Stimulated activated CD4-positive, alpha-beta T cell treated with anti-CD3 and anti-CD28 coated beads, Interleukin-12 subunit alpha, Interleukin-12 subunit beta, amount 100 ng/mL, for 24 hours (primary cell): ENCODE measurements at regions not wholly inside any gene's neighbourhood (a gene's known extent, or its start where the extent isn't known, plus 50 kb on each side); places are given as distances from the start of the nearest gene placed in this dataset.
"Not testable (repeated sequence)": the region's sequence is repeated elsewhere in the genome, so short reads cannot be mapped to it uniquely, and the experiment has no call there.

Experiments used
- DNase-seq, 2 experiments: peaks; one replicate each; pipeline ENCODE4 v3.0.0-alpha.2; 2020; ENCODE audit warnings: low read depth in 2 of 2

DNA sequence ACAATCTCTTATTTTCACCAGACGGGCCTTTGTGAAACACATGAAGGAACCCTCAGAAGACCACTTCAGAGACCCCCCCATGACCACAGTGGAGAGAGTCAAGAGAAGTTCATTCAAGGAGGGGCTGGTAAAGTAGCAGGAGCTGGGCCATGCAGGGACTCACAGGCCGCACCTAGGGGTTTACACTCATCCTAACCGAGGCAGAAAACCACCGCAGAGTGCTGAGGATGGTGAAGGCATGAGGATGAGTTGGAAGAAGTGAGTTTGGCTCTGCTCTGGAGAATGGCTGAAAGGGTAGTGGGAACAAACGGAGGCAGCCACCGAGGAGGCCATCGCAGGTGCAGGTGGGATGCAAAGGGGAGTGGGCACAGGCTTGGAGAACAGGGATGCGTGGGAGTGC is 1046.9 kb downstream of the UQCRFS1 start:
- DNase-seq, result no peak

DNA sequence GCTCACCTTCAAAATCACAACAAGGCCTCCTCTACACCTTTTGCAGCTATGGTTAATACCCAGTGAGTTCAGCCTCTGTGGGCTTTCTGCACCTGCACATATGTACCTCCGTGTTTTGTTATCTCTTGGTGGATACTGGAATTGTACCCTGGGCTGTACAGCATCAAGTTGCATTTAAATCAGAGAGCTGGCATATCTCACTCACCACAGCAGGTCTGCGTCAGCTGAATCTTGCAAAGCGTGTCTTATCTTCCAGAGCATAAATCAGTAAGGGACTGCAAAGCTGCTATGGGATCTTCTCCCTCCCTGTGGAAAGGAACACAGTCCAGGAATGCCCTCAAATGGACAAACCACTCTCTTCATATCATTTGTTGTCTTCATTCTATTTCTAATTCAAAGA is 1048.7 kb downstream of the UQCRFS1 start:
- no peak for DNase-seq

DNA sequence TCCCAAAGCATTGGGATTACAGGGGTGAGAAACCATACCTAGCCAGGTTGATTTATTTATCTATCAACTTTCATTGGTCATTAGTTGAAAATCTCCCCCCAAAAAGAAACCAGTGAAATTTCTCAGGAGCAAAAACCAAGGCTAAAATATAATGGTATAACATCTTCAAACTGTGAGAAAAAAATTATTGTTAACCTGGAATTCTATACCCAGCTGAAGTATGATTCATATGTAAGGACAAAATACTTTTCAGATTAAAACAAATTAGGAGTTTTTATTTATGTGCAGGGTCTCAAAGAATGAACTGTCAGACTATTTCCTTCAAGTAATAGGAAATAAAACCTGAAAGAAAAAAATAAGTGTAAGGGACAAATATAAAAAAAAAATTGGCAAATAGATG is 1053.9 kb downstream of the UQCRFS1 start:
- no peak for DNase-seq

DNA sequence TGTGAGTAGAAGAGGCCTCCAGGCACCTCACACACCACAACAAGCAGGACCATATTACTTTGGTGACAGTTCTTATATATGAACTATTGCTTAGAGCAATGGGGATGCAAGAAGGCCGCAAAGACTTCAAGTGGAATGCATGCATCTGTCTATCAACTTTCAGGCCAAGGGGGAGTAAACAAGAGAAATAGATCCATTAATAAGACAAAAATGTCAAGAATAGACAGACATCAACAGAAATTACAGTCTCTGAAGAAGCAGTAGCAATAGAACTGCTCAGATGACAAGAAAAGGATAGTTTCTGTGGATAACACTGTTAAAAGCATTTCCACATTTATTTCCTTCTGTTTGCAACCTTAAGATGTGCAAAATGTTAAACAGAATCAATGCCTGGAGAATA is 1057.7 kb downstream of the UQCRFS1 start:
- no peak for DNase-seq

DNA sequence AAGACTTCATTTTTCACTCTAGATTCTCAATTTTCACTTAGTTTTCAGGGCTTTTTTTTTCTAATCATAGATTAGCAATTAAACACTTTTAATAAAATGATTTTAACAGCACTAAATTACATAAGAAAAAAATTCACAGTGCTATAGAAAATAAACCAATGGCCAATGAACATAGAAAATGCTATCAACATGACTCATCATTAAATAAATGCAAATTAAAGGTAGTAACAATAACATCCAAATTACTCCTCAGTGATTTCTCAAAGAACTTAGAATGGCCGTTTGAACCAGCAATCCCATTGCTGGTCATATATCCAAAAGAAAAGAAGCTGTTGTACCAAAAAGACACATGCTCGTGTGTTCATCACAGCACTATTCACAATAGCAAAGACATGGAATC is 1058.9 kb downstream of the UQCRFS1 start:
- no peak for DNase-seq

DNA sequence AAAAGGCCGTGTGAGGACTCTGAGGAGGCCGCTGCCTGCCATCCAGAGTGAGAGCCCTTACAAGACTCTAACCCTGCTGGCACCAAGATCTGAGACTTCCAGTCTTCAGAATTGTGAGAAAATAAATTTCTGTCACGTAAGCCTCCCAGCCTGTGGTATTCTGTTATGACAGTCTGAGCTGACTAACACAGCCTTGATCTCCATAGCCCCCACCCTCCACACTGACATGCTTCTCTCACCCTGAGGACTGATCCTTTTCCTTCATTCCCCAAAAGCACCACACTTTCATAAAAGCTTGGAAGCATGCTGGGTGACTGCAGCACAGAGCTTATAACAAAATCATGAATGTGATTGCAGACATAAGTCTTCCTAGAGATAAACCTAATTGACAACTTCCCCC is 1059.8 kb downstream of the UQCRFS1 start:
- no peak for DNase-seq

DNA sequence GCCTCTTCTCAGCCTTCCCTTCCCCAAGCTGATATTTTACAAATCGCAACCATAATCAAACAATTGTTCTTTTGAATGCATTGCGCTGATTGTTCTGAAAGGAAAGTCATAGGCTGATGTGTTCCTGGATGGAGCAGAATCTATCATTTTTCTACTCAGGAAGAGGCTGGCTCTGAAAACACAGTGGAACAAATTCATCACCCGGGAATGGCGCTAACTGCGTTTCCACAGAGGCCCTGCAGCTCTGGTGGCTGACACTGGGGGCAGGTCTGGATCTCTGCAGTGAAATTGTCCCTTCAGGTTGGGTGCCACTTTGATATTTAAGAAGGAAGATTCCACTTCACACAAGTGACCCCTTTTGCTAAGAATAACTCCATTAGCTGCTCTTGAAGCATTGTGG is 1060.8 kb downstream of the UQCRFS1 start:
- DNase-seq, result no peak

DNA sequence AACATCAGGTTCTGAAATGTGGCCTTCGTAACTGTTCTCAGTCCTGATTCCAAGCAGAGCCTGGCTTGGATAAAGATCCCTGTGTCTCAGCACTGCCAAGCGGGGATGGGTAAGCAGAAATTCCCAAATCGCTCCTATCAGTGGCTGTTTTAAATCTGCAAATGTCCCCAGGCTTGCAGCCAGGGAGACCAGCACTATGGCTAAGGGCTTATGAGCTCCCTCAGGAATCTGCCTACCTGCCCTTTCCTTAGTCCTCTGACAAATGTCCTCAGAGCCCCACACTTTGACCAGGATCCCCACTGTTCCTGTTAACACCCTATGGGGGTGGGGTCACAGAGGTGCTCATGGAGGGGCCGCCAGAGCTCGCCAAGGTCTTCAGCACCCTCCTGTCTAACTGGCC is 1062.8 kb downstream of the UQCRFS1 start:
- no peak for DNase-seq

DNA sequence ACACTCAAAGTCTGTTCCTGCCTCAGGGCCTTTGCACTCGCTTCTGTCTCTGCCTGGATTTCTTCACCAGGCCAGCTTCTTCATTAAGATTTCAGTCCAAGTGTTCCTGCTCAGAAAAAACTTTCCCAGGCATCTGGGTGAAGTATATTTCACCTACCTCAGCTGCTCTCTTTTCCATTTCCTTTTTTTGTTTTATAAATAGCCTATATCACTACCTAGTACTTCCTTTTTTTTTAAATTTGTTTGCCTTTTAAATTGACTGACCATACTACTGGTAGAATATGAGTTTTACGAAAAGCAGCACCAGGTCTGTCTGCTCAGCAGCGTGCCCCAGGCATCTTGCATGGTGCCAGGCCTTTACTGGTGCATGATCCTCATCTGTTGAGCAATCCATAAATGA is 1064.4 kb downstream of the UQCRFS1 start:
- no peak for DNase-seq

DNA sequence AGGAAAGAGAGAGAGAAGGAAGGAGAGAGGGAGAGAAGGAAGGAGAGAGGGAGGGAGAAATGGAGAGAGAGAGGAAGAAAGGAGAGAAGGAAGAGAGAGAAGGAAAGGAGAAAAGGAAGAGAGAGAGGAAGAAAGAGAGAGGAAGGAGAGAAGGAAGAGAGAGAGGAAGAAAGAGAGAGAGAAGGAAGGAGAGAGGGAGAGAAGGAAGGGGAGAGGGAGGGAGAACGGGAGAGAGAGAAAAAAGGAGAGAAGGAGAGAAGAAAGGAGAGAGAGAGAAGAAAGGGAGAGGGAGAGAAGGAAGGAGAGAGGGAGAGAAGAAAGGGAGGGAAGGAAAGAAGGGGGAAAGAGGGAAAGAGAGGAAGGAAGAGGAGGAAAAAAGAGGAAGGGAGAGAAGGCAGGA is 1070.7 kb downstream of the UQCRFS1 start:
- no peak for DNase-seq

DNA sequence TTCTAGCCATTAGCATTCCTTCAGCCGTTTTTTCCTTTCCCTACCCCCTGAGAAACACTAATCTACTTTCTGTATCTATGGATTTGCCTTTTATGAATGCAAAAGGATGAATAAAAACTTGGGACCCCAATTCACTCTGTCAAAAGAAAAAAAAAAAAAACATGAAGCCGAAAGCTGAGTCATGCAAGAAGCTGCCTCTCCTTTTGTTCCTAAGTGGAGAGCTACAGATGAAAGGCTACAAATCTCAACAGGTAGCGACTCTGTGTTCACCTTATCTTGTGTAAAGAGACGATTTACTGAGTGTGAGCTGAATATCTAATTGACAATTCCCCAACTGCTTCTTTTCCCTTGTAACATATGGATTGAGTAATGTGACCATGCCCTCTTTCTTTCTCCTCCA is 1072.8 kb downstream of the UQCRFS1 start:
- no peak for DNase-seq

DNA sequence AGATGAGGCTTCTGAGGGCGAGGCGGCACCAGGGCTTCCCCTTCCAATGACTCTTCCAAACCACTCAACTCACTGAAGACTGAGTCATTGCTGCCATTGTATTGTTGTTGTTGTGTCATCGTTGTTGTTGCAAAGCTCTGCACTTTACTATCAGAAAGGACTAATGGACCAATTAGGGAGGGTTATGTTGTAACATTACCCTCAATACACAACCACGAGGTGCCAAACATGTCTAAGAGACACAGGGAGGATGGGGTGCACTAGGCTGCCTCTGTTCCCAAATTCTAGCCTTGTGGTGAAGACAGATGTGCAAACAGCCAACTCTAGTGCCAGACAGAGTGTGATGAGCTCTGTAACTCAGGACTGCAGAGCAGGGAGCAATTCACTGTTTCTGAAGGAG is 1075.2 kb downstream of the UQCRFS1 start:
- no peak for DNase-seq

DNA sequence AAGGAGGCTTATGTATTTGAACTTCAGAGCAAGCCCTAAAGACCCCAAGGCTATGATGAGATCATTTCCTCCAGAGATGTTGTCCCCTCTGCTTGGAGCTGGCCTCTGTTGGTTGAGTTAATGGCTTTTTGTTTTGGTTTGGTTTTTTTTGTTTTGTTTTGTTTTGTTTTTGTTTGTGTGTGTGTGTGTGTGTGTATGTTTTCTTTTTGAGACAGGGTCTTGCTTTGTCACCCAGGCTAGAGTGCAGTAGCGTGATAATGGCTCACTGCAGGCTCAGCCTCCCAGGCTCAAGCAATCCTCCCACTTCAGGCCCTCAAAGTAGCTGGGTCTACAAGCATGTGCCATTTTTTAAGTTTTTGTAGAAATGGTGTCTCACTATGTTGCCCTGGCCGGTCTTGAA is 1076.2 kb downstream of the UQCRFS1 start:
- DNase-seq, result no peak

DNA sequence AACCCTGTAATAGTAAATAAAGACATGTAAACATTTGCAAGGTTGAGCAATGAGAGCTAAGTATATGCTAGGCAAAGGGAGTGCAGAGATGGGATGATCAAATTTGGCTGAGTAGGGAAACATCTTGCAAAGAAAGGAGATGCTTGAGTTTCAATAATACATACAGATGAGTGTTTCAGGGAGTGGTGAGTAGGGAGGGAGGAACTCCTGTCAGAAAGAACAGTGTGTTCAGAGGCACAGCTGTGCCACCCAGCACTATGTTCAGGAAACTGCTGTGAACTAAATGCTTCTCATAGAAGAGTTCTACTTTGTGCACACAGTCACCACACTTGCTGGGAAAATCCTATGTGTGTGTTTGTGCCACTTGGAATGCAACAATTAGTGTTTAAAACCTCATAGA is 1077.1 kb downstream of the UQCRFS1 start:
- no peak for DNase-seq

DNA sequence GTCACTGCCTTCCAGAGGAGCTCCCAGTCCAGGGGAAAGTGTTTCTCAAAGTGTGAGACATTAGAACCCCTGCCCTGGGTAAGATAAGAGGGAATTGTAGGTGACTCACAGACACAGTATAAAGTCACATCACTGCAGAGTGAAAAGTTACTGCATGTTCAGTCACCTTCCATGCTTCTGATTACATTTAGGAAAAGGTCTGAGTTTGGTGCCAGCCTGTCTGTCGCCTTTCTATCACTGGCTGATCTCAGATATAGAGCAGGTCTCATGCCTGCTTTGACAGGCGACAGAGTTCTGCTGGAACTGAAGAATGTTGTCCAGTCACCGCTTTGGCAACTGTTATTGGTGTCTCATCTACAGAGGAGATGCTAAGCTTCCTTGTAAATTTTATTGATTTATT is 1078.6 kb downstream of the UQCRFS1 start:
- no peak for DNase-seq

DNA sequence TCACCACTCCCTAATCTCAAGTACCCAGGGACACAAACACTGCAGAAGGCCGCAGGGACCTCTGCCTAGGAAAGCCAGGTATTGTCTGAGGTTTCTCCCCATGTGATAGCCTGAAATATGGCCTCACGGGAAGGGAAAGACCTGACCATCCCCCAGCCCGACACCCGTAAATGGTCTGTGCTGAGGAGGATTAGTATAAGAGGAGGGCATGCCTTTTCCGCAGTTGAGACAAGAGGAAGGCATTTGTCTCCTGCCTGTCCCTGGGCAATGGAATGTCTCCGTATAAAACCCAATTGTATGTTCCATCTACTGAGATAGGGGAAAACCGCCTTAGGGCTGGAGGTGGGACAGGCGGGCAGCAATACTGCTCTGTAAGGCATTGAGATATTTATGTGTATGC is 1082.1 kb downstream of the UQCRFS1 start:
- DNase-seq, result not testable (repeated sequence)

DNA sequence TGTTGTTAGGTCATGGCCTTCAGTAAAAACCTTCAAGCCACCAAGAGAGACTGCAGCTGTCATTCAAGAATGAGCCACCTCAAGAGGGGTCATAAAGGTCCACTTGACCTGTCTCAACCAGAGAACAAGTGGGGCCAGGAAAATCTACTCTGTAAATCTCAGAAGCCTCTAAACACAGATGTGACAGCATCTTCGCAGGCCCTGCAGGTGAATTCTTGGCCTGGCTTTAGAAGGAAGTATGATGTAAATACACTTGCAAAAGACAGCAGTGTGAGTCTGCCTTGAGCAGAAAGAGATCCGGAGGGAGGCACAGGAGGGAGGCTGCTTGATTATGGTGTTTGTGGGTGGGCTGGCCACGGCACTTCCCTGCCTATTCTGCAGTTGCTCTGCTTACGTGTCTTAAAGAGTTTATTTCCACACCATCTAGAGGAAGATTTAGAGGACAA is 1082.9 kb downstream of the UQCRFS1 start:
- no peak for DNase-seq

DNA sequence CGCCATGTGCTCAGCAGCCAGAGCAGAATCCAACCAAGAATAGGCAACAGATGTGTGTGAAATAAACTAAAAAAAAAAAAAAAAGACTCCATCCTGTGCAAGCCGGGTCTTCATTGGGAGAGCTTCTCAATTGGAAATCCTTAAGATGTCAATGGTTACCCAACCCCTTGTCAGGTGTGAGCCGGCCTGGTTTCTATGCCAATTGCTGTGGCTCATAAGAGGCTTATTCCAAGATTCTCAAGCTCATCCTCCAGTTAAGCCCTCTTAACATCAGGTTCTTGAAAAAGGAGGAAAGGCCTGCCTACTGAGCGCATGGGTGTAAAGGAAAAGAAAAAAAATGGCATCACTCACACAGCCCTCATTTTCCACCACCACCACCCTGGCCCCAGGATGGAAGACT is 1084.6 kb downstream of the UQCRFS1 start:
- no peak for DNase-seq

DNA sequence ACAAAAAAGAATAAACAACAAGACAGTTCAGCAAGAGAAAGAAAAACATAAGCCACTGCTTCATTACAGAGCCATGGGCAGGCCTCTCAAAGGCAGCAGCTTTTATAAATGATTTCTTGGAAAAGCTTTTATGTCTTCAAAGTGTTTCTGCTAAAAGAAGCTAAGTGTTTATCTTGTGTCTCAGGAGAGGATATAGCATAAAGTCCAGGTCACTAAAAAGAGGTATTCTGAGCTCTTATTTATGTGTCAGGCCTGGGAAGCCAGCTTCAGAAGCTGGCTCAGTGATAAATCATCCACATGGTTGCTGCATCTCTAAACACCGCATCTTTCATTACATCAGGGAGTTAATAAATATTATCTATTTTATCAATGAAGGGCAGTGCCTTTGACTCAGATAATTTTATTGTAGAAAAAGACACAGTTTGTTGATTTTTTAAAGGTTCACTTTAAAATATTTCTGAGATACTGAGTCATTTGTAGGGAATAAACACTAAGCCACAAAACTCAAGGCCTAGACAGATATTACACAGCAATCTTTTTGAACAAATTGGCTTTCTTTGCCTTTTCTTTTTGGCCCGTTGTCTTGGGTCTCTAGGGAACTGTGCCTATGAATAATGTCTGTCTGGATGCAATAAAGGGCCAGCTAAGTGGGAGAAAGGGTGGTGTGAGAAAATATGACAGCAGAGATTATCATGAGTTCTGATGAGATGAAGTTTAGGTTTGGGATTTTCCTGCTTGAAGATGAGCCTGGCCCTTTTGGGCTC is 1086.6 kb downstream of the UQCRFS1 start:
- no peak for DNase-seq

DNA sequence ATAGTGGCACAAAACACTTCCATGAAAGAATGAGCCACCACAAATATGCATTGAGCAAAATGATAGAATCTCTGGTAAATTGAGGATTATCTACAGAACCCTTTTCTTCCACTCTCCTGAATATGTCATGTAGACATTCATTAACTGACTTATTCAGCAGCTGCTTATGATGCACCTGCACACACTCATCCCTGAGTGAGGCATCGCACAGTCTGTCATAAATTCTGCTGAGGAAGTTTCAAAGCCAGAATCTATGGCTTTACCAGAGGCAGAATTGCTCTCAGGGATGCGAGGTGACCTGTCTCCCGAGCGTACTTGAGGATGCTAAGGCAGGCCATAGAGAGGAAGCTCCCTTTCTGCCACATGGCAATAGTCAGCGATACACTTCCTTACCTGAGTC is 1090.2 kb downstream of the UQCRFS1 start:
- no peak for DNase-seq

DNA sequence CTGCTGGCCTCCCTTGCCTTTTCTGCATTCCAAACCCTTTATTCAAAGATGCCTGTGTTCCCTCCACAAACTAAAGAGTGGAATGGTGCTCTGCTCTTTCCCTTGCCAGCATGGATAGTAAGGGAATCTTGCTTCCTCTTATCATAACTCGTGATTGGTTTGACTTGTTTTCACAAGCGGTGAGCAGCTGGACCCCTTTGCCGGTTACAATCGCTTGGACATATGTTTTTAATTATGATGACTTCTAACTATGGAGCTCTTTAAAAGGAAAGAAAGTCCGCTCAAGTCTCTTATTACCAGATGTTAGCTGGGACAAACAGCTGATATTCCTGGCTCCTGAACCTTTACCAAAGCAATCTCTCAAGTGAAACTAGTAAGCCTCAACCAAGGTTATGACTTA is 1094.7 kb downstream of the UQCRFS1 start:
- no peak for DNase-seq

DNA sequence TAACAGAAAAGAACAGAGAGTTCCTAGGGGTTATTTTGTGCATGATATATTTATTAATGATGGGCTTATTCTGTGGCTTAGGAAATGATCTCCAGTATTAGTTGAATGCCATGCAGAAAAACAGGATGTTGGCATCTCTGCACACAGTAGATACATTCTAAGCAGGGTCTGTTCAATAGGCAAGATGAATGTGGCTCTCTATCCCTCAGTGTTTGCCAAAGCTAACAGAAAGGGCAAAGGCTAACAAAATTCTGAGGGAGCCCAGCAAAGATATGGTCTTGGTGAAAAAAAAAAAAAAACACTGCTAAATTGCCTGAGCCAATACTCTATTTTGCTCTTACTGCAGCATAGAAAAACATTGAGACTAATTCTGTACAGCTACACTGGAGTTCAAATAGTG is 1095.8 kb downstream of the UQCRFS1 start:
- DNase-seq, result no peak

DNA sequence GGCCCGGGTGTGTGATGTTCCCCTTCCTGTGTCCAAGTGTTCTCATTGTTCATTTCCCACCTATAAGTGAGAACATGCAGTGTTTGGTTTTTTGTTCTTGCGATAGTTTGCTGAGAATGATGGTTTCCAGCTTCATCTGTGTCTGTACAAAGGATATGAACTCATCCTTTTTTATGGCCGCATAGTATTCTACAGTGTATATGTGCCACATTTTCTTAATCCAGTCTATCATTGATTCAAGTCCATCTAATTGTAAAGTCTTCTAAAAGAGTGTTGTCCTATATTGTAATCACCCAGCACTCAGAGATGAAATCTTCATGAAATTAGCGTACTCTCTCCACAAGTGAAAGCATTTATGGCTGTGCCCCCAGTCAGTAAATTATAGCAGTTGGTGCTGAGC is 1096.6 kb downstream of the UQCRFS1 start:
- not testable (repeated sequence) for DNase-seq

DNA sequence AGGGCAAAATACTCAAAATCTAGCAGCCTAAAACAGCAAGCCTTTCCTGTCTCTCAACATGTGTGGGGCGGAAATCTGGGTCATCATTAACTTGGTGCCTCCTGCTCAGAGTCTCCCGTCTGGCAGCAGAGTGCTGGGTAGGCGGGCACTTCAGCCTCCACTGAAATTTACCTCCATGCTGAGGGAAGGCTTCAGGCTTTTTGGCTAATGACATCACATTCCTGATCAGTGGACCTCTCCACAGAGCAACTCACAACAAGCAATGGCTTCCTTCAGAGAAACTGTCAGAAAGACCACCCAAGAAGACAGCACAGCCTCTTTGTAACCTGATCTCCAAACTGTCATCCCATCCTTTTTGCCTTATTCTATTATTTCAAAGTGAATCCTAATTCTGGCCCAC is 1109.0 kb downstream of the UQCRFS1 start:
- DNase-seq, result no peak
